Motor neuron (in vitro differentiated cells): ENCODE measurements at regions not wholly inside any gene's neighbourhood (a gene's known extent, or its start where the extent isn't known, plus 50 kb on each side); places are given as distances from the start of the nearest gene placed in this dataset.
"Not testable (repeated sequence)": the region's sequence is repeated elsewhere in the genome, so short reads cannot be mapped to it uniquely, and the experiment has no call there.

Experiments used
- ATAC-seq, 8 experiments: fragments of 200-7000 bp; cut with Tn5 transposase; replicated peaks in 6 of 8; 2 replicates each; pipeline ENCODE4 v1.8.0; 2021; ENCODE audit warnings: mild to moderate bottlenecking in 8 of 8, moderate library complexity in 8 of 8
- H3K27ac ChIP-seq, 2 donors: fragments of 250-450 bp; sonication (Bioruptor Pico); 2 replicates each; pipeline ENCODE4 v1.9.0; 2021; ENCODE audit warnings: antibody characterized with exemption in 2 of 2, mild to moderate bottlenecking in 2 of 2, moderate library complexity in 1 of 2
- H3K4me1 ChIP-seq, 2 donors: fragments of 250-450 bp; sonication (Bioruptor Pico); replicated peaks in 1 of 2; 2 replicates each; pipeline ENCODE4 v1.6.1; 2021; ENCODE audit warnings: antibody characterized with exemption in 2 of 2, mild to moderate bottlenecking in 2 of 2, moderate library complexity in 1 of 2
- H3K4me3 ChIP-seq, 5 donors: fragments of 250-450 bp; sonication (Bioruptor Pico); 2 replicates each; pipeline ENCODE4 v1.9.0; 2021; ENCODE audit warnings: antibody characterized with exemption in 5 of 5, mild to moderate bottlenecking in 5 of 5, moderate library complexity in 4 of 5
- WGBS, 10 experiments: fragments of 450-650 bp; shearing (Covaris generic); methylation state at CpG; one replicate each; pipeline ENCODE4 v1.0.0; 2022; 5-methylcytosine and 5-hydroxymethylcytosine counted together
- in situ Hi-C, 9 experiments: fragments of 400-800 bp; cut with MboI; loops; one replicate each; pipeline ENCODE4 v1.15.0; 2021; ENCODE audit warnings: low sequenced_read_pairs in 9 of 9, low pct_unique_long_range_greater_than_20kb in 2 of 9; ENCODE audit not compliant: unreplicated experiment in 9 of 9

DNA sequence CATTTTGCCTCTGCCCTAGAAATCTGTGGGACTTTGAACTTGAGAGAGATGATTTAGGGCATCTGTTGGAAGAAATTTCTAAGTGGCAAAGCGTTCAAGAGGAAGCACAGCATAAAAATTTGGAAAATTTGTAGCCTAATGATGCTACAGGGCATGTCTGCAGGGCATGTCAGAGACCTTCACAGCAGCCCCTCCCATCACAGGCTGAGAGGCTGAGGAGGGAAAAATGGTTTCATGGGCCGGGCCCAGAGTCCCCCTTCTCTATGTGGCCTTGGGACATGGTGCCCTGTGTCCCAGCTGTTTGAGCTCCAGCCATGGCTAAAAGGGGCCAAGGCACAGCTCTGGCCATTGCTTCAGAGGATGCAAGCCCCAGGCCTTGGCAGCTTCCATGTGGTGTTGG, 203.0 kb downstream of the STK31 start:
- 0 to 80% (median 32%) methylated on average over 1 to 2 of the region's 2 CpGs; no CpG with 5 or more reads in 4 of the 10 experiments for WGBS, 10 experiments
- in situ Hi-C loops, result no loop called here
- H3K4me3 ChIP-seq, result no peak overlapping the region
- no peaks in the 10 kb centered on the region for H3K4me1 ChIP-seq
- no peak overlapping the region for H3K27ac ChIP-seq
- no peak for ATAC-seq

- H3K4me1 ChIP-seq, result no peaks in the 10 kb centered on the region
- WGBS, 10 experiments, result 0 to 100% (median 35%) methylated on average over 1 to 5 of the region's 5 CpGs; no CpG with 5 or more reads in 4 of the 10 experiments
- no peak overlapping the region for H3K27ac ChIP-seq
- in situ Hi-C loops, result no loop called here
- ATAC-seq, result no peak
- no peak overlapping the region for H3K4me3 ChIP-seq
These were observed 205.2 kb downstream of the STK31 start for GRCh38 chr7:23915236-23915635.

DNA sequence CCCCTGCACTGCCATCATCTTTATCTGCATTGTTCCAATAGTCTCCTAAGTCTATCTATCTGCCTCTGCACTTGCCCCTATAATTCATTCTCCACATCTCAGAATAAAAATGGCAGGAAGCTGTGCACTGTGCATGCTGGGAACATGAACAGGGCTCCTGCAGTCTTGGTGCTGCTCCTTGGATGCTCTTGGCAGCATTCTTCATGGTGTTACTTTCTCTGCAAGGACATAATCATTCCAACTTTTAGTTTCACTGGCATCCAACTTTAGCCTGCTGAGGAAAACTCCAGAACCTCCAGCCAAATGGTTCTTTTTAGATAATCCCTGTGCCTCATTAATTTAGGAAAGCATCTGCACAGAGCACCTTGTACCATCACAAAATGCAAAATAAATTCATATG, 208.3 kb downstream of the STK31 start:
- in situ Hi-C loops, result no loop called here
- no peak overlapping the region for H3K27ac ChIP-seq
- H3K4me3 ChIP-seq, result no peak overlapping the region
- ATAC-seq, result no peak
- no peaks in the 10 kb centered on the region for H3K4me1 ChIP-seq

GRCh38 chr7:23918856-23919255, 208.8 kb downstream of the STK31 start:
- in situ Hi-C loops, result no loop called here
- peak in 2 of 8 experiments; percentile 27 to 42 for ATAC-seq
- no peak overlapping the region for H3K27ac ChIP-seq

GRCh38 chr7:23925088-23925487, 215.1 kb downstream of the STK31 start:
- no peak overlapping the region for H3K27ac ChIP-seq
- no peaks in the 10 kb centered on the region for H3K4me1 ChIP-seq
- ATAC-seq, result no peak
- WGBS, 10 experiments, result 6 to 92% (median 80%) methylated on average over 3 to 5 of the region's 5 CpGs; no CpG with 5 or more reads in 1 of the 10 experiments
- H3K4me3 ChIP-seq, result no peak overlapping the region
- in situ Hi-C loops, result no loop called here

More at GRCh38 chr7:23918856-23919255, 208.8 kb downstream of the STK31 start:
- Histone ChIP-seq H3K4me1 (no peaks in the 10 kb centered on the region), H3K4me3 (no peak overlapping the region)

DNA sequence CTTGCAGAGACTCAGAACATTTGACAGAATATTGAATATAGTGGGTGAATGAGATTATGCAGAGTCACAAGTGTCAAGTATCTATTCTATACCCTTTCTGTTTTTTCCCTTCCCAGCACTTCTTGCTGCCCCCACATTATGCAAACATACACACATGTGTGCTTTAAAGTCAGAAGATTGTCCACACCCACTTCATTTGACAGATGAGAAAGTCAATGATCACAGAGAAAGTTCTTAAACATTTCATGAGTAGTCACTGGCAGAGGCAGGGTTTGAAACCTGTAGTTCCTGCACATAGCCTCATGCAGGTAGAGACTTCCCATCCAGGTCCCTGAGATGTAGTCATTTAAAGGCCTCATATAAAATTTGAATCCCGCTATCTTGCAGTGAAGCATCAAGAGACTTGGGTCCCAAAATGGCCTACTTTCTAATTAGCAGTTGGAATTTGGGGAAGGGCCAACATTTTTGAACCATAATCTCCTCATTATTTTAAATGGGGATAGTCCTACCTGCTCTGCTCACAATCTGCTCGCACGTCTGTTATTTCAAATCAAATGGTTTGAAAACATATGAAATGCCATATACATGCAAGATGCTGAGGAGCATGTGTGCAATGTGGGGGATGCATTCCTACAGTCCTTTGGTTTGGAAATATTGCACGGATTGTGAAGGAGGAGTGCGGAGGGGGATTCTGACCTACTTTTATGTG, 217.8 kb downstream of the STK31 start:
- Histone ChIP-seq H3K4me3 (no peak overlapping the region), H3K27ac (no peak overlapping the region), H3K4me1 (no peaks in the 10 kb centered on the region)
- 33 to 100% (median 87%) methylated on average over 2 to 5 of the region's 5 CpGs; no CpG with 5 or more reads in 2 of the 10 experiments for WGBS, 10 experiments
- in situ Hi-C loops, result no loop called here
- ATAC-seq, result no peak

DNA sequence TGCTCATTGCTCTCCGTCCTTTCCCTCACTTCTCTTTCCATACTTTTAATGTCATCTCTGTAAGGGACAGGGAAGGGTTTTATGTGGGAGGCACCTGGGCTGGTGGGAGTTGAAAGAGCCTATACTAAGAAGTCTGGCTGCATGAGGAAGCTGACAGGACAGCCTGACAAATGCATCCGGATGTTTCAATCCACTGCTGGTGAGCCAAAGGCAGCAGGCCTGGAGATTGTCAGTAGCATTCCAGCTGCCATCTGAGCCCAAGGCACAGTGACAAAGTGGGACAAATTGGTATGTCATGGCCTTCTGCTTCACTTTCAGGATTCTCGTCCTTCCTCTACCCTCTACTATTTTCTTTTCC, 218.4 kb downstream of the STK31 start:
- Histone ChIP-seq H3K4me3 (no peak overlapping the region), H3K4me1 (no peaks in the 10 kb centered on the region), H3K27ac (no peak overlapping the region)
- WGBS, 10 experiments, result 17 to 100% (median 71%) methylated on average over 2 of the region's 3 CpGs; no CpG with 5 or more reads in 6 of the 10 experiments
- ATAC-seq, result no peak
- in situ Hi-C loops, result no loop called here

GRCh38 chr7:23930312-23930711, 220.3 kb downstream of the STK31 start:
- H3K4me3 ChIP-seq, result no peak overlapping the region
- 0 to 86% (median 60%) methylated on average over 1 of the region's 1 CpG; no CpG with 5 or more reads in 2 of the 10 experiments for WGBS, 10 experiments
- in situ Hi-C loops, result no loop called here
- no peak overlapping the region for H3K27ac ChIP-seq
- ATAC-seq, result peak in 1 of 8 experiments; percentile 86
- H3K4me1 ChIP-seq, result no peaks in the 10 kb centered on the region

GRCh38 chr7:23931633-23932032, 221.6 kb downstream of the STK31 start:
- Histone ChIP-seq H3K27ac (no peak overlapping the region), H3K4me3 (no peak overlapping the region), H3K4me1 (no peaks in the 10 kb centered on the region)
- WGBS, 10 experiments, result 0 to 100% (median 92%) methylated on average over 1 to 2 of the region's 2 CpGs; no CpG with 5 or more reads in 3 of the 10 experiments
- ATAC-seq, result no peak
- in situ Hi-C loops, result no loop called here

DNA sequence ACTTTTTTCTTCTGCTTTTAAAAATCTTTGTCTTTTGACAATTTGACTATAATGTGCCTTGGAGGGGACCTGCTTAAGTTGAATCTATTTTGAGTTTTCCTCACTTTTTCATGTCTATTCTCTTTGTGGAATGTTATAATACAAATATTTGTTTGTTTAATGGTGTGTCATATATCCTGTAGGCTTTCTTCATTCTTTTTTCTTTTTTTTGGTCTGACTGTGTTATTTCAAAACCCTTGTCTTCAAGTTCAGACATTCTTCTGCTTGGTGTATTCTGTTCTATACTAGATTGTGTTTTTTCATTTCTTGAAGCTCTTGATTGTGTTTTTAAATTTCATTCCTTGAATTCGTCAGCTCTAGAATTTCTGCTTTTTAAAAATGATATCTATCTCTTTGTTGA, 228.2 kb downstream of the STK31 start:
- Histone ChIP-seq H3K27ac (no peak overlapping the region), H3K4me3 (no peak overlapping the region), H3K4me1 (no peaks in the 10 kb centered on the region)
- in situ Hi-C loops, result no loop called here
- 0 to 100% (median 88%) methylated on average over 1 of the region's 1 CpG for WGBS, 10 experiments
- ATAC-seq, result no peak

GRCh38 chr7:23938937-23939552, 229.0 kb downstream of the STK31 start:
- ATAC-seq, result peak; percentile 58 to 99 (median 86)
- H3K27ac ChIP-seq, result no peak overlapping the region
- H3K4me3 ChIP-seq, result no peak overlapping the region
- no peaks in the 10 kb centered on the region for H3K4me1 ChIP-seq
- WGBS, 10 experiments, result 11 to 42% (median 17%) methylated on average over 1 to 4 of the region's 4 CpGs; no CpG with 5 or more reads in 2 of the 10 experiments
- in situ Hi-C loops, result no loop called here

- in situ Hi-C loops, ATAC-seq, H3K4me1 ChIP-seq, H3K4me3 ChIP-seq, H3K27ac ChIP-seq: not testable (repeated sequence)
- WGBS, 10 experiments, result 0 to 100% (median 83%) methylated on average over 1 to 2 of the region's 2 CpGs; no CpG with 5 or more reads in 1 of the 10 experiments
These were observed 229.7 kb downstream of the STK31 start for GRCh38 chr7:23939747-23940146.

GRCh38 chr7:23941551-23941950, 231.5 kb downstream of the STK31 start:
- no peak for ATAC-seq
- in situ Hi-C loops, result no loop called here
- Histone ChIP-seq H3K4me3 (no peak overlapping the region), H3K27ac (no peak overlapping the region), H3K4me1 (no peaks in the 10 kb centered on the region)
- WGBS, 10 experiments, result 0 to 100% (median 75%) methylated on average over 1 of the region's 1 CpG; no CpG with 5 or more reads in 4 of the 10 experiments

DNA sequence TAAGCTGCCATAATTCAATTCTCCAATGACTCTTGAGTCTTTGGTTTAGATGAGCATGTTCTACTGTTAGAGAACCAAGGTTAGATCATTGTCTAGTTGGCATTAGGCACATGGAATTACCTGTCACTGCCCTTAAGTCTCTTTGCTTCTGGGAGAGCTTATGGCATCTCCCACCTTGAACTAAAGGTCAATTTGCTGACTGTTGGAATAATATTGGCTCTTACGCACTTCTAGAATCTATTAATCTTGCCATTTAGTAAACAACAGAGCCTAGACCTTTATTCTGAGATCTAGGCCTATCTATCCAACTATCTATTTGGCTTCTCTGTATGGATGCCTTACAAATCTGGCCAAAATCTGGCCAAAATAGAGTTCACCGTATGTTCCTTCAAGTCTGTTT, 232.0 kb downstream of the STK31 start:
- no peaks in the 10 kb centered on the region for H3K4me1 ChIP-seq
- no peak for ATAC-seq
- no peak overlapping the region for H3K27ac ChIP-seq
- H3K4me3 ChIP-seq, result no peak overlapping the region
- in situ Hi-C loops, result no loop called here
- WGBS, 10 experiments, result 0 to 100% (median 100%) methylated on average over 1 to 2 of the region's 2 CpGs
